ENCODE measurements at regions not wholly inside any gene's neighbourhood (a gene's known extent, or its start where the extent isn't known, plus 50 kb on each side); places are given as distances from the start of the nearest gene placed in this dataset.
"Not testable (repeated sequence)": the region's sequence is repeated elsewhere in the genome, so short reads cannot be mapped to it uniquely, and the experiment has no call there.

DNA sequence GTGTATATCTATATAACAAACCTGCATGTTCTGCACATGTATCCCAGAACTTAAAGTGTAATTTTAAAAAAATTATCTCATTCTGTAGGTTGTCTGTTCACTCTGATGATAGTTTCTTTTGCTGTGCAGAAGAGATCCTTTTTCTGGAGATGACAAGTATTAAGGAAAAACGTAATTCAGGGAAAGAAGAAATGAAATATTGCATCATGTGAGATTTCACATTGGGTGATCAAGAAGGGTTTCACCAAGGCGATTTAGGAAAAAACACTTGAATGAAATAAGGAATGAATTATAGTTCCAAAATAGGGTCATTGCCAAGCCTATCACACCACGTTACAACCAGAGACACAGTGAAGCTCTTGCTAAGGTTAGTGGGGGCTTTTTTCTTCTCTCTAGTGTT is 227.9 kb downstream of the HNRNPD start:
- Mint-ChIP-seq H3K27me3 (ENCODE audit: low read depth) (no peaks in the 10 kb centered on the region), H3K27ac (no peak overlapping the region), H3K4me3 (no peak overlapping the region), H3K4me1 (ENCODE audit: low read depth) (no peaks in the 10 kb centered on the region), H3K9me3 (no peaks in the 10 kb centered on the region), H3K36me3 (ENCODE audit: low read depth) (no peaks in the 10 kb centered on the region)
- DNase-seq, result no peak
- intact Hi-C loops (cut with micrococcal nuclease), result no loop called here
- CTCF ChIA-PET, result no interaction called here

DNA sequence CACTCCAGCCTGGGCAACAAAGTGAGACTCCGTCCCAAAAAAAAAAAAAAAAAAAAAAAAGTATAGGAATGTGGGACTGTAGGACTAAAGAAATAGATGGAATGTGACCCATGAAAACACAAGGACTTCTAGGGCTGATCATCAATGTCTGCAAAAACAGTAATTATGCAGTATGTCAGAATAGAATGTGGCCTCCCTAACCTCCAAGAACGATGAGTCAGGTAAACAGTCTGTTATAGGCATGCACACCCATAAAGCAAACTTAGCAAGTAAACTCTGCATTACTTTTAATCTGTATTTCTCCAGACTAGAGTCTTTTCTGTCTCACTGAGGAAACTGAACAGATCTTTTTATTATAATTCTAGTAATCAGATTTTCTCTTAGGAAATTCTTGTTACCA is 233.4 kb downstream of the HNRNPD start:
- Mint-ChIP-seq H3K36me3 (ENCODE audit: low read depth) (no peaks in the 10 kb centered on the region), H3K4me3 (no peak overlapping the region), H3K4me1 (ENCODE audit: low read depth) (peaks cover 25% of the 10 kb centered on the region), H3K27me3 (ENCODE audit: low read depth) (no peaks in the 10 kb centered on the region), H3K9me3 (no peaks in the 10 kb centered on the region), H3K27ac (no peak overlapping the region)
- DNase-seq, result no peak
- intact Hi-C loops (cut with micrococcal nuclease), result no loop called here
- CTCF ChIA-PET, result no interaction called here

GRCh38 chr4:82139287-82139686 is 234.5 kb downstream of the HNRNPD start:
- DNase-seq, result no peak
- Mint-ChIP-seq H3K27me3 (ENCODE audit: low read depth) (no peaks in the 10 kb centered on the region), H3K27ac (no peak overlapping the region), H3K4me1 (ENCODE audit: low read depth) (peaks cover 28% of the 10 kb centered on the region), H3K9me3 (no peaks in the 10 kb centered on the region), H3K36me3 (ENCODE audit: low read depth) (no peaks in the 10 kb centered on the region), H3K4me3 (no peak overlapping the region)
- CTCF ChIA-PET, result no interaction called here
- intact Hi-C loops (cut with micrococcal nuclease), result loop anchor here (5.0 kb wide), 1 partner anchor 128 kb away; no protein-coding TSS in a partner anchor

DNA sequence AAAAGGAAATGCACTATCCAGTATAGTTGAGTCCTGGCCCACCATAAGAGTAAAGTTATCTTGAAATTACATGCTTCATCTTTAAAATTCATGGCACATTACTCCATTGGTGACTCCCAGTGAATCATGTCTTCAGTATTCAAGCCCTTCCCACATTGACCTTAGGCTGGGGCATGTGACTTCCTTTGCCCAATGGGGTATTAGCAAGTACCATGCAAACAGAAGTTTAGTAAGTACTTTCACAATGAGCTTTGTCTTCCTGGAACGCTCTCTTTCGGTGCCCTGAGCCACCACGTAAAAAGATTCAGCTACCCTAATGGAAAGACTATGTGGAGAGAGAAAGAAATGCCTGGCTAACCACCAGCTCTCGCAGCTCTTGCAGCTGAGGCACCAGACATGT is 235.4 kb downstream of the HNRNPD start:
- no peaks in the 10 kb centered on the region for H3K36me3 Mint-ChIP-seq (ENCODE audit: low read depth)
- H3K27me3 Mint-ChIP-seq (ENCODE audit: low read depth), result no peaks in the 10 kb centered on the region
- intact Hi-C loops (cut with micrococcal nuclease), result loop anchor here (5.0 kb wide), 1 partner anchor 129 kb away; no protein-coding TSS in a partner anchor
- H3K9me3 Mint-ChIP-seq, result no peaks in the 10 kb centered on the region
- DNase-seq, result peak; percentile 9
- H3K4me3 Mint-ChIP-seq, result no peak overlapping the region
- CTCF ChIA-PET, result no interaction called here
- H3K27ac Mint-ChIP-seq, result no peak overlapping the region
- peaks cover 28% of the 10 kb centered on the region for H3K4me1 Mint-ChIP-seq (ENCODE audit: low read depth)

- peaks cover 28% of the 10 kb centered on the region for H3K4me1 Mint-ChIP-seq (ENCODE audit: low read depth)
- no peaks in the 10 kb centered on the region for H3K27me3 Mint-ChIP-seq (ENCODE audit: low read depth)
- H3K9me3 Mint-ChIP-seq, result no peaks in the 10 kb centered on the region
- H3K27ac Mint-ChIP-seq, result no peak overlapping the region
- H3K36me3 Mint-ChIP-seq (ENCODE audit: low read depth), result no peaks in the 10 kb centered on the region
- H3K4me3 Mint-ChIP-seq, result no peak overlapping the region
- intact Hi-C loops (cut with micrococcal nuclease), result loop anchor here (5.0 kb wide), 1 partner anchor 131 kb away; no protein-coding TSS in a partner anchor
- no peak for DNase-seq
- CTCF ChIA-PET, result interaction anchor here (0.7 kb wide), 1 partner anchor 149 kb away, joined by 4 read pairs; no protein-coding TSS in a partner anchor
Observed at GRCh38 chr4:82136161-82136801, 237.5 kb downstream of the HNRNPD start.

- Mint-ChIP-seq H3K27me3 (ENCODE audit: low read depth) (no peaks in the 10 kb centered on the region), H3K4me1 (ENCODE audit: low read depth) (peaks cover 4% of the 10 kb centered on the region), H3K36me3 (ENCODE audit: low read depth) (no peaks in the 10 kb centered on the region), H3K9me3 (no peaks in the 10 kb centered on the region), H3K4me3 (no peak overlapping the region), H3K27ac (no peak overlapping the region)
- no peak for DNase-seq
- intact Hi-C loops (cut with micrococcal nuclease), result no loop called here
- CTCF ChIA-PET, result no interaction called here
Observed at GRCh38 chr4:82128355-82128754, 245.4 kb downstream of the HNRNPD start.

DNA sequence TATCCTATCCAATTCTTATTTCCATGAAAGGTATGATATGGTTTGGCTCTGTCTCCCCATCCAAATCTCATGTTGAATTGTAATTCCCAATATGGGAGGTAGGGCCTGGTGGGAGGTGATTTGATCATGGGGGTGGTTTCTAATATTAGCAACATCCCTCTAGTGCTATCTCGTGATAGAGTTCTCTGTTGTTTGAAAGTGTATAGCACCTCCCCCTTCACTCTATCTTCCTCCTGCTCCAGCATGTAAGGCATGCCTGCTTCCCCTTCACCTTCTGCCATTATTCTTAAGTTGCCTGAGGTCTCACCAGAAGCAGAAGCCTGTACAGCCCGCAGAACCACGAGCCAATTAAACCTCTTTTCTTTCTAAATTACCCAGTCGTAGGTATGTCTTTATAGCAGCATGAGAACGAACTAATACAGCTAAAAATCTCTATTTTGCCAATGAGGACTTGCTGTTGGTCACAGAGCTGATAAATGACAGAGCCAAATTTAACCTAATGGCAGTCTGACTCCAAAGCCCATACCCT is 247.2 kb downstream of the HNRNPD start:
- H3K4me3 Mint-ChIP-seq, result no peak overlapping the region
- peaks cover 4% of the 10 kb centered on the region for H3K4me1 Mint-ChIP-seq (ENCODE audit: low read depth)
- no peaks in the 10 kb centered on the region for H3K36me3 Mint-ChIP-seq (ENCODE audit: low read depth)
- no peaks in the 10 kb centered on the region for H3K9me3 Mint-ChIP-seq
- DNase-seq, result no peak
- intact Hi-C loops (cut with micrococcal nuclease), result no loop called here
- H3K27ac Mint-ChIP-seq, result no peak overlapping the region
- H3K27me3 Mint-ChIP-seq (ENCODE audit: low read depth), result no peaks in the 10 kb centered on the region
- CTCF ChIA-PET, result no interaction called here

- Mint-ChIP-seq H3K27ac (no peak overlapping the region), H3K4me1 (ENCODE audit: low read depth) (peaks cover 4% of the 10 kb centered on the region), H3K4me3 (no peak overlapping the region), H3K27me3 (ENCODE audit: low read depth) (no peaks in the 10 kb centered on the region), H3K36me3 (ENCODE audit: low read depth) (no peaks in the 10 kb centered on the region), H3K9me3 (no peaks in the 10 kb centered on the region)
- DNase-seq, result no peak
- CTCF ChIA-PET, result no interaction called here
- intact Hi-C loops (cut with micrococcal nuclease), result loop anchor here (2.0 kb wide), 2 partner anchors 77 to 143 kb away; no protein-coding TSS in a partner anchor
Observed at GRCh38 chr4:82125787-82126297, 247.9 kb downstream of the HNRNPD start.

GRCh38 chr4:82124932-82125786 is 248.6 kb downstream of the HNRNPD start:
- Mint-ChIP-seq H3K27me3 (ENCODE audit: low read depth) (no peaks in the 10 kb centered on the region), H3K36me3 (ENCODE audit: low read depth) (no peaks in the 10 kb centered on the region), H3K27ac (no peak overlapping the region), H3K4me1 (ENCODE audit: low read depth) (peaks cover 4% of the 10 kb centered on the region), H3K9me3 (no peaks in the 10 kb centered on the region), H3K4me3 (no peak overlapping the region)
- intact Hi-C loops (cut with micrococcal nuclease), result loop anchor here (2.0 to 5.0 kb wide), 3 partner anchors 78 to 144 kb away; no protein-coding TSS in a partner anchor
- no peak for DNase-seq
- CTCF ChIA-PET, result interaction anchor here (1.8 kb wide), 1 partner anchor 143 kb away, joined by 14 read pairs; no protein-coding TSS in a partner anchor

DNA sequence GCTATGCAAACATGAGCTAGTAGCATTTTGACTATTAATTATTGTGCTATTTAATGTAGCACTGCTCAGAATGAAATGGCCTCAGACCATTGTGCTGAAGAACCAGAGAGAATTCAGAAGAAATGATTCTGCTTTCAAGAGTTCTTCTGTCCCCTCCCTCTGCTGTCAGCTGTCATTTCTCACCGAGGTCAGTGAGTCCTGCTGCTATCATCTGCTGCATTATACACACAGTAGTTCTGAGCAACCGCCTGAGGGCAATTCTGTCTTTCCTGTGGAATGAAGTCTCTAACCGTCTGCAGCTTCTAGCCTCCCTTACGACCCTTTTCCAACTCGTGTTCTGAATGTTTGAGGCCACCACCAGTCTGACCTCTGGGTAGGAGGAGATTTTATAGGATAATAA is 249.4 kb downstream of the HNRNPD start:
- Mint-ChIP-seq H3K4me1 (ENCODE audit: low read depth) (peaks cover 4% of the 10 kb centered on the region), H3K27ac (no peak overlapping the region), H3K27me3 (ENCODE audit: low read depth) (no peaks in the 10 kb centered on the region), H3K36me3 (ENCODE audit: low read depth) (no peaks in the 10 kb centered on the region), H3K4me3 (no peak overlapping the region), H3K9me3 (no peaks in the 10 kb centered on the region)
- DNase-seq, result no peak
- CTCF ChIA-PET, result interaction anchor here (0.6 to 1.8 kb wide), 3 partner anchors 33 to 541 kb away, joined by 4 to 14 read pairs (median 6); no protein-coding TSS in a partner anchor
- intact Hi-C loops (cut with micrococcal nuclease), result loop anchor here (2.0 to 5.0 kb wide), 3 partner anchors 78 to 144 kb away; no protein-coding TSS in a partner anchor

DNA sequence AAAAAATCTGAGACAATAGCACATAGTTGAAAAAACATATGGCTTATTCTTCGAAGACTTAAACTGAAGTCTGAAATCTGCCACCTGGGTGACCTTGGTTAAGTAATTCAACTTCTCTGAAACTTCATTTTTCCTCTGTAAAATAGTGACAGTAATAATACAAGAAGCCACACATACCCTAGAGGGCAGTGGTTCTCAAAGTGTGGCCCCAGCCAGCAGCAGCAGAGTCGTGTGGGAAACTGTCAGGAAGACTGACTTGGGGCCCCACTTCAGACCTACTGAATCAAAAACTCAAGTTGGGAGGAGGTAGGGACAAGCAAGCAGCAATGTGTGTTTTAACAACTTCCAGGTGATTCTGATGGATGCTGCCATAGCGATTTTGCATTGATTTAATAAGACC is 249.9 kb downstream of the HNRNPD start:
- no peaks in the 10 kb centered on the region for H3K36me3 Mint-ChIP-seq (ENCODE audit: low read depth)
- no peak overlapping the region for H3K4me3 Mint-ChIP-seq
- CTCF ChIA-PET, result interaction anchor here (0.6 to 1.8 kb wide), 3 partner anchors 33 to 540 kb away, joined by 4 to 14 read pairs (median 6); no protein-coding TSS in a partner anchor
- peak; percentile 28 for DNase-seq
- H3K9me3 Mint-ChIP-seq, result no peaks in the 10 kb centered on the region
- intact Hi-C loops (cut with micrococcal nuclease), result loop anchor here (2.0 to 5.0 kb wide), 3 partner anchors 79 to 145 kb away; no protein-coding TSS in a partner anchor
- no peaks in the 10 kb centered on the region for H3K27me3 Mint-ChIP-seq (ENCODE audit: low read depth)
- peaks cover 4% of the 10 kb centered on the region for H3K4me1 Mint-ChIP-seq (ENCODE audit: low read depth)
- H3K27ac Mint-ChIP-seq, result no peak overlapping the region

DNA sequence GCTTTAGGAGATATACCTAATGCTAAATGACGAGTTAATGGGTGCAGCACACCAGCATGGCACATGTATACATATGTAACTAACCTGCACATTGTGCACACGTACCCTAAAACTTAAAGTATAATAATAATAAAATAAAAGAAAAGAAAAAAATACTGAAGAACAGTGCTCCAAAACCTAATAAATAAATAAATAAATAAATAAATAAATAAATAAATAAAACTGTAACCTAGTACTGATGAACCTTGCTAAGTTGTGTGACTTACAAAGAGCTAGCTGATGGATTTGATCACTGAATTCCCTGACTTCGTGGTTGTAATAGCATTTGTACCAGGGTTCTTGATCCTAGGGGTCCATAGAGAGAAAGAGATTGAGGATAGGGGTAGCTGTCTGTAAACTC is 258.6 kb downstream of the HNRNPD start:
- H3K27me3 Mint-ChIP-seq (ENCODE audit: low read depth); H3K4me3 Mint-ChIP-seq; H3K36me3 Mint-ChIP-seq (ENCODE audit: low read depth); intact Hi-C loops (cut with micrococcal nuclease); H3K4me1 Mint-ChIP-seq (ENCODE audit: low read depth); CTCF ChIA-PET; DNase-seq; H3K9me3 Mint-ChIP-seq; H3K27ac Mint-ChIP-seq: not testable (repeated sequence)

Measured in activated naive CD4-positive, alpha-beta T cell treated with anti-CD3 and anti-CD28 coated beads for 36 hours (primary cell).